K562 (cell line): ENCODE measurements at regions not wholly inside any gene's neighbourhood (a gene's known extent, or its start where the extent isn't known, plus 50 kb on each side); places are given as distances from the start of the nearest gene placed in this dataset.

ENCODE experiments used
- ATAC-seq: fragments of 200-7000 bp; cut with Tn5 transposase; 3 replicates; pipeline ENCODE4 v1.9.1; 2020; ENCODE audit warnings: moderate library complexity
- BruUV-seq: library from RNA; stranded (reverse); fragments of 400-500 nt; replicated peaks from 2 replicates; lab custom pipeline; 2021; lab: Mats Ljungman, UMichigan
- CTCF ChIA-PET: fragments of 300-600 bp; formaldehyde crosslinking; extraction: SDS; loops from one replicate; lab custom pipeline; 2021; ENCODE audit warnings: low intra/inter-chr PET ratio; lab: Yijun Ruan, JAX
- POLR2A ChIA-PET: fragments of 300-600, 350-650 bp; sonication (Branson Sonifier 250); formaldehyde crosslinking; extraction: SDS; loops from one replicate; lab custom pipeline; 2021; ENCODE audit warnings: antibody characterized with exemption, inconsistent platforms; lab: Yijun Ruan, JAX
- DNase-seq, 4 experiments: peaks; one replicate each; pipeline versions ENCODE4 v3.0.0 to v3.0.0-alpha.2; 2011 to 2018; ENCODE audit warnings: low spot score in 3 of 4, mixed read lengths in 3 of 4; ENCODE audit errors: extremely low read depth in 1 of 4
- FAIRE-seq: peaks from 2 replicates; lab custom pipeline; 2011; peaks lifted over from hg19 to GRCh38; lab: Jason Lieb, UNC
- H2AFZ ChIP-seq: 2 replicates; pipeline ENCODE4 v1.6.0; 2011; ENCODE audit warnings: low read depth, low read length, control low read depth, inconsistent platforms
- H3K27ac ChIP-seq: fragments of 200-600 bp; 3 replicates; pipeline ENCODE4 v1.8.0; 2011; ENCODE audit warnings: low read depth, mild to moderate bottlenecking, control low read depth, inconsistent platforms, low read length, moderate library complexity, mixed read lengths; ENCODE audit errors: extremely low read depth
- H3K27me3 ChIP-seq, 2 experiments: fragments of 300-600 bp in 1 of 2; 2 replicates in 1 of 2; 3 replicates in 1 of 2; pipeline versions ENCODE4 v1.6.0 to v1.8.0; 2011; ENCODE audit warnings: inconsistent platforms in 2 of 2, low read length in 2 of 2, mild to moderate bottlenecking in 1 of 2, mixed read lengths in 1 of 2, moderate library complexity in 1 of 2; ENCODE audit not compliant: control insufficient read depth in 2 of 2, insufficient read depth in 2 of 2
- H3K36me3 ChIP-seq: fragments of 300-600 bp; 3 replicates; pipeline ENCODE4 v1.8.0; 2011; ENCODE audit warnings: mild to moderate bottlenecking, low read length, inconsistent platforms; ENCODE audit not compliant: control insufficient read depth, insufficient read depth
- H3K4me1 ChIP-seq, 2 experiments: fragments of 200-600 bp in 1 of 2; replicated peaks in 1 of 2; 2 replicates in 1 of 2; 3 replicates in 1 of 2; pipeline versions ENCODE4 v1.5.1 to v1.8.0; 2011; ENCODE audit warnings: inconsistent platforms in 2 of 2, low read length in 2 of 2, mild to moderate bottlenecking in 1 of 2, mixed read lengths in 1 of 2, moderate library complexity in 1 of 2; ENCODE audit not compliant: control insufficient read depth in 2 of 2, insufficient read depth in 2 of 2
- H3K4me2 ChIP-seq: 2 replicates; pipeline ENCODE4 v1.6.1; 2011; ENCODE audit warnings: low read length, control low read depth, inconsistent platforms, mixed read lengths; ENCODE audit not compliant: insufficient read depth
- H3K4me3 ChIP-seq: fragments of 200-600 bp; sonication (generic), shearing (Covaris generic); 2 replicates; pipeline ENCODE4 v1.5.1; 2016; ENCODE audit warnings: control low read depth, inconsistent platforms
- H3K79me2 ChIP-seq: fragments of 200-600 bp; 3 replicates; pipeline ENCODE4 v1.8.0; 2011; ENCODE audit warnings: low read length, inconsistent platforms; ENCODE audit not compliant: control insufficient read depth, insufficient read depth
- H3K9ac ChIP-seq, 2 experiments: 2 replicates each; pipeline versions ENCODE4 v1.6.0 to v1.6.1; 2011; ENCODE audit warnings: low read depth in 2 of 2, low read length in 2 of 2, control low read depth in 1 of 2, inconsistent platforms in 1 of 2, mild to moderate bottlenecking in 1 of 2, mixed read lengths in 1 of 2; ENCODE audit not compliant: insufficient read depth in 1 of 2
- H3K9me1 ChIP-seq: one replicate; pipeline ENCODE4 v1.6.0; 2011; ENCODE audit warnings: inconsistent platforms, mild to moderate bottlenecking, low read length, moderate library complexity; ENCODE audit not compliant: control insufficient read depth, insufficient read depth
- H3K9me3 ChIP-seq: replicated peaks from 2 replicates; pipeline ENCODE4 v1.5.1; 2011; ENCODE audit warnings: low read depth, low read length, inconsistent platforms; ENCODE audit not compliant: control insufficient read depth, insufficient read depth
- H4K20me1 ChIP-seq: replicated peaks from 2 replicates; pipeline ENCODE4 v1.6.1; 2011; ENCODE audit warnings: low read length, inconsistent platforms, mixed read lengths; ENCODE audit not compliant: control insufficient read depth, insufficient read depth
- ARID1B ChIP-seq: fragments of 450-650 bp; IDR thresholded peaks from 2 replicates; pipeline ENCODE4 v1.6.1; 2016; ENCODE audit warnings: antibody characterized with exemption, mild to moderate bottlenecking, inconsistent platforms
- CTBP1 ChIP-seq: fragments of 450-650 bp; IDR thresholded peaks from 2 replicates; pipeline ENCODE4 v1.6.1; 2016; ENCODE audit warnings: borderline replicate concordance
- GABPA ChIP-seq: fragments of 200-800 bp; sonication (Bioruptor generic); conservative IDR thresholded peaks from 2 replicates; pipeline ENCODE4 v1.6.1; 2016; ENCODE audit warnings: low read depth, missing genetic modification characterization, missing compliant biosample characterization
- HNRNPH1 ChIP-seq: fragments of 200-400 bp; formaldehyde crosslinking; optimal IDR thresholded peaks from 2 replicates; pipeline ENCODE3; 2017; ENCODE audit warnings: low read depth, mild to moderate bottlenecking, low read length, moderate library complexity
- MEF2D ChIP-seq: conservative IDR thresholded peaks from 2 replicates; pipeline ENCODE4 v1.6.1; 2016; ENCODE audit warnings: low read depth, missing genetic modification characterization, missing compliant biosample characterization
- MTA3 ChIP-seq: fragments of 450-650 bp; formaldehyde crosslinking; IDR thresholded peaks from 2 replicates; pipeline ENCODE4 v1.6.1; 2017; ENCODE audit warnings: mild to moderate bottlenecking, borderline replicate concordance
- PML ChIP-seq: IDR thresholded peaks from 2 replicates; pipeline ENCODE4 v1.6.1; 2012; ENCODE audit warnings: low read length, inconsistent platforms
- RFX1 ChIP-seq: fragments of 450-650 bp; IDR thresholded peaks from 2 replicates; pipeline ENCODE4 v1.6.1; 2016; ENCODE audit warnings: mild to moderate bottlenecking, moderate library complexity
- RHOXF2B ChIP-seq: fragments of 250-450 bp; sonication (Bioruptor Pico); conservative IDR thresholded peaks from 2 replicates; pipeline ENCODE4 v1.5.1; 2021
- SETDB1 ChIP-seq: IDR thresholded peaks from one replicate; pipeline ENCODE4 v1.6.1; 2012; ENCODE audit warnings: low read length, control low read depth, inconsistent platforms
- SFPQ ChIP-seq: fragments of 200-400 bp; formaldehyde crosslinking; IDR thresholded peaks from 2 replicates; pipeline ENCODE4 v1.6.1; 2017; ENCODE audit warnings: mild to moderate bottlenecking, low read depth, low read length, moderate library complexity
- SOX6 ChIP-seq: fragments of 450-650 bp; IDR thresholded peaks from 2 replicates; pipeline ENCODE4 v1.6.1; 2014; ENCODE audit warnings: mild to moderate bottlenecking
- WGBS: fragments of 100-300 bp; shearing (Covaris generic); methylation state at CpG from one replicate; pipeline ENCODE4 v1.1.6; 2016; ENCODE audit warnings: low coverage, mixed read lengths; ENCODE audit not compliant: insufficient coverage; ENCODE audit errors: missing lambda C conversion rate; 5-methylcytosine and 5-hydroxymethylcytosine counted together
- in situ Hi-C: fragments of 300-500 bp; cut with MboI; formaldehyde crosslinking; loops from 4 replicates; pipeline ENCODE4 v1.15.0; 2018; ENCODE audit warnings: inconsistent platforms, mixed read lengths
- intact Hi-C: fragments of 100-400 bp; cut with micrococcal nuclease; formaldehyde crosslinking; loops from 2 replicates; pipeline ENCODE4 v1.14.2; 2022
- TF ChIP-seq, protein P1 (sequence below): fragments of 250-450 bp; sonication (Bioruptor Pico); IDR thresholded peaks from 2 replicates; pipeline ENCODE4 v1.8.0; 2021; ENCODE audit warnings: moderate library complexity, mild to moderate bottlenecking, inconsistent platforms
- TF ChIP-seq, protein P2 (sequence below): sonication (generic); formaldehyde crosslinking; IDR thresholded peaks from 2 replicates; pipeline ENCODE4 v1.8.0; 2022; ENCODE audit warnings: mild to moderate bottlenecking, missing genetic modification reagents

DNA sequence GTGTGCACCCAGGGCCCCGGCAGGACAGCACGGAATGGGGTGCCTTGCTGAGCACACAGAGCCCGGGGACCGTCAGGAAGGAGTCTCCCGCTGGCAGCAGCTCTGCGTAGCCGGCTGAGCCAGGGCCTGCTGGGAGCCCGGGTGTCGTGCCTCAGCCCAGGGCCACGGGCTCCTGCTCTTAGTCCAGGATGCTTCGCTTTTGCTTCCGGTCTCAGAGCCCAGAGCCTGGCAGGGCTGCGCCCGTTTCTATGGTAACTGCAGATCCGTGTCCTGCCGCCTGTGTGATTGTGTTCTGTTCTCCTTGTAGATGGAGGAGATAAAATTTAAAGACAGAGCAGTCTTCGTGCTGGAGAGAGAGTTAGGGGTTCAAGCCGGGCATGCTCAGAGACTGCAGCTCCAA, 53.7 kb upstream of the DPYSL4 start:
- H3K4me1 ChIP-seq: no peaks in the 10 kb centered on the region
- H3K27me3 ChIP-seq: peaks cover 7 to 70% of the 10 kb centered on the region in 2 experiments; a peak in 4 of 5 replicates
- intact Hi-C loops: loop anchor here (10.0 kb wide), 1 partner anchor 88 kb away; no protein-coding TSS in a partner anchor
- in situ Hi-C loops: no loop called here
- POLR2A ChIA-PET: no interaction called here
- 3% methylated on average over 13 of the region's 18 CpGs for WGBS
- CTCF ChIA-PET: no interaction called here
- no peaks in the 10 kb centered on the region for H3K9me3 ChIP-seq
- BruUV-seq: no TSS peak
- H3K79me2 ChIP-seq: no peaks in the 10 kb centered on the region
- no peak overlapping the region for H3K9ac ChIP-seq
- TF ChIP-seq SOX6: no peak
- no peak for TF ChIP-seq HNRNPH1
- TF ChIP-seq, protein P1, sequence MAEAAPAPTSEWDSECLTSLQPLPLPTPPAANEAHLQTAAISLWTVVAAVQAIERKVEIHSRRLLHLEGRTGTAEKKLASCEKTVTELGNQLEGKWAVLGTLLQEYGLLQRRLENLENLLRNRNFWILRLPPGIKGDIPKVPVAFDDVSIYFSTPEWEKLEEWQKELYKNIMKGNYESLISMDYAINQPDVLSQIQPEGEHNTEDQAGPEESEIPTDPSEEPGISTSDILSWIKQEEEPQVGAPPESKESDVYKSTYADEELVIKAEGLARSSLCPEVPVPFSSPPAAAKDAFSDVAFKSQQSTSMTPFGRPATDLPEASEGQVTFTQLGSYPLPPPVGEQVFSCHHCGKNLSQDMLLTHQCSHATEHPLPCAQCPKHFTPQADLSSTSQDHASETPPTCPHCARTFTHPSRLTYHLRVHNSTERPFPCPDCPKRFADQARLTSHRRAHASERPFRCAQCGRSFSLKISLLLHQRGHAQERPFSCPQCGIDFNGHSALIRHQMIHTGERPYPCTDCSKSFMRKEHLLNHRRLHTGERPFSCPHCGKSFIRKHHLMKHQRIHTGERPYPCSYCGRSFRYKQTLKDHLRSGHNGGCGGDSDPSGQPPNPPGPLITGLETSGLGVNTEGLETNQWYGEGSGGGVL: no peak
- TF ChIP-seq SFPQ: no peak
- TF ChIP-seq RFX1: peak; percentile 49
- no peak for TF ChIP-seq MEF2D (tag)
- no peak for TF ChIP-seq ARID1B
- no peak for TF ChIP-seq PML
- TF ChIP-seq RHOXF2B (CRISPR knock-in tag): no peak
- no peak for TF ChIP-seq SETDB1
- no peak for TF ChIP-seq CTBP1
- 0 out of 2 replicates have a peak, but pooled peaks have one; percentile 18 for TF ChIP-seq GABPA
- TF ChIP-seq MTA3: no peak
- TF ChIP-seq, protein P2, sequence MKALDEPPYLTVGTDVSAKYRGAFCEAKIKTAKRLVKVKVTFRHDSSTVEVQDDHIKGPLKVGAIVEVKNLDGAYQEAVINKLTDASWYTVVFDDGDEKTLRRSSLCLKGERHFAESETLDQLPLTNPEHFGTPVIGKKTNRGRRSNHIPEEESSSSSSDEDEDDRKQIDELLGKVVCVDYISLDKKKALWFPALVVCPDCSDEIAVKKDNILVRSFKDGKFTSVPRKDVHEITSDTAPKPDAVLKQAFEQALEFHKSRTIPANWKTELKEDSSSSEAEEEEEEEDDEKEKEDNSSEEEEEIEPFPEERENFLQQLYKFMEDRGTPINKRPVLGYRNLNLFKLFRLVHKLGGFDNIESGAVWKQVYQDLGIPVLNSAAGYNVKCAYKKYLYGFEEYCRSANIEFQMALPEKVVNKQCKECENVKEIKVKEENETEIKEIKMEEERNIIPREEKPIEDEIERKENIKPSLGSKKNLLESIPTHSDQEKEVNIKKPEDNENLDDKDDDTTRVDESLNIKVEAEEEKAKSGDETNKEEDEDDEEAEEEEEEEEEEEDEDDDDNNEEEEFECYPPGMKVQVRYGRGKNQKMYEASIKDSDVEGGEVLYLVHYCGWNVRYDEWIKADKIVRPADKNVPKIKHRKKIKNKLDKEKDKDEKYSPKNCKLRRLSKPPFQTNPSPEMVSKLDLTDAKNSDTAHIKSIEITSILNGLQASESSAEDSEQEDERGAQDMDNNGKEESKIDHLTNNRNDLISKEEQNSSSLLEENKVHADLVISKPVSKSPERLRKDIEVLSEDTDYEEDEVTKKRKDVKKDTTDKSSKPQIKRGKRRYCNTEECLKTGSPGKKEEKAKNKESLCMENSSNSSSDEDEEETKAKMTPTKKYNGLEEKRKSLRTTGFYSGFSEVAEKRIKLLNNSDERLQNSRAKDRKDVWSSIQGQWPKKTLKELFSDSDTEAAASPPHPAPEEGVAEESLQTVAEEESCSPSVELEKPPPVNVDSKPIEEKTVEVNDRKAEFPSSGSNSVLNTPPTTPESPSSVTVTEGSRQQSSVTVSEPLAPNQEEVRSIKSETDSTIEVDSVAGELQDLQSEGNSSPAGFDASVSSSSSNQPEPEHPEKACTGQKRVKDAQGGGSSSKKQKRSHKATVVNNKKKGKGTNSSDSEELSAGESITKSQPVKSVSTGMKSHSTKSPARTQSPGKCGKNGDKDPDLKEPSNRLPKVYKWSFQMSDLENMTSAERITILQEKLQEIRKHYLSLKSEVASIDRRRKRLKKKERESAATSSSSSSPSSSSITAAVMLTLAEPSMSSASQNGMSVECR (CRISPR knock-in tag): no peak
- no peak overlapping the region for H2AFZ ChIP-seq
- no peak for ATAC-seq
- no peak for FAIRE-seq
- no peaks in the 10 kb centered on the region for H4K20me1 ChIP-seq
- no peak overlapping the region for H3K4me3 ChIP-seq
- no peaks in the 10 kb centered on the region for H3K36me3 ChIP-seq
- no peak for DNase-seq
- H3K27ac ChIP-seq: no peak overlapping the region
- no peaks in the 10 kb centered on the region for H3K9me1 ChIP-seq
- no peak overlapping the region for H3K4me2 ChIP-seq
